ENCODE measurements at regions not wholly inside any gene's neighbourhood (a gene's known extent, or its start where the extent isn't known, plus 50 kb on each side); places are given as distances from the start of the nearest gene placed in this dataset.
"Not testable (repeated sequence)": the region's sequence is repeated elsewhere in the genome, so short reads cannot be mapped to it uniquely, and the experiment has no call there.

- ChIA-PET CTCF (no interaction called here), POLR2A (no interaction called here)
Observed at GRCh38 chr11:16554361-16554760, 184.1 kb upstream of the C11orf58 start.

DNA sequence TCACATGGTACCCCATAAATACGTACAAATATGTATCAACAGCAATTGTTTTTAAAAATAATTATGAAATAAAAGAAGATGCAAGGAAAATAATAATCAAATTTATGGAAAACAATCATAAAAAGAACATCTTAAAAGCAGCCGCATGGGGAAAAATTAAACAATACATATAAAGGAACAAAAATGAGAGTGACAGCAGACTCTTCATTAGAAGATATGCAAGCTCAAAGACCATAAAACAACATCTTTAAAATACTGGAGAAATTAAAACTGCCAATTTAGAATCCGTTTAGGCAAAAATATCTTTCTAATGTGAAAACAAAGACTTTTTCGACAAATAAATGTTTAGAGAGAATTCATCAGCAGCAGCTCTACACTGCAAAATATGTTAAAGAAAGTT is 190.6 kb upstream of the C11orf58 start:
- CTCF ChIA-PET, result no interaction called here
- POLR2A ChIA-PET, result no interaction called here

- POLR2A ChIA-PET, result no interaction called here
Observed at GRCh38 chr11:16543642-16544041, 187.3 kb upstream of the SOX6 start.

GRCh38 chr11:16542353-16542752 is 186.0 kb upstream of the SOX6 start:
- ChIA-PET POLR2A (no interaction called here), CTCF (no interaction called here)

More at GRCh38 chr11:16543642-16544041, 187.3 kb upstream of the SOX6 start:
- CTCF ChIA-PET, result no interaction called here

DNA sequence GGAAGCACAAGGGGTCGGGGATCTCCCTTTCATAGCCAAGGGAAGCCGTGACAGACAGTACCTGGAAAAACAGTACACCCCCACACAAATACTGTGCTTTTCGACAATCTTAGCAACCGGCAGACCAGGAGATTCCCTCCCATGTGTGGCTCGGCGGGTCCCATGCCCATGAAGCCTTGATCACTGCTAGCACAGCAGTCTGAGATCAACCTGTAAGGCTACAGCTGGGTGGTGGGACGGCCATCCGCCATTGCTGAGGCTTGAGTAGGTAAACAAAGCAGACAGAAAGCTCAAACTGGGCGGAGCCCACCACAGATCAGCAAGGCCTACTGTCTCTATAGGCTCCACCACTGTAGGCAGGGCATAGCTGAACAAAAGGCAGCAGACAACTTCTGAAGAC is 180.2 kb upstream of the SOX6 start:
- ChIA-PET CTCF (interaction anchor here (0.6 kb wide), 1 partner anchor 1145 kb away, joined by 4 read pairs; no protein-coding TSS in a partner anchor), POLR2A (no interaction called here)

- CTCF ChIA-PET, result no interaction called here
Observed at GRCh38 chr11:16528639-16529038, 172.3 kb upstream of the SOX6 start.

DNA sequence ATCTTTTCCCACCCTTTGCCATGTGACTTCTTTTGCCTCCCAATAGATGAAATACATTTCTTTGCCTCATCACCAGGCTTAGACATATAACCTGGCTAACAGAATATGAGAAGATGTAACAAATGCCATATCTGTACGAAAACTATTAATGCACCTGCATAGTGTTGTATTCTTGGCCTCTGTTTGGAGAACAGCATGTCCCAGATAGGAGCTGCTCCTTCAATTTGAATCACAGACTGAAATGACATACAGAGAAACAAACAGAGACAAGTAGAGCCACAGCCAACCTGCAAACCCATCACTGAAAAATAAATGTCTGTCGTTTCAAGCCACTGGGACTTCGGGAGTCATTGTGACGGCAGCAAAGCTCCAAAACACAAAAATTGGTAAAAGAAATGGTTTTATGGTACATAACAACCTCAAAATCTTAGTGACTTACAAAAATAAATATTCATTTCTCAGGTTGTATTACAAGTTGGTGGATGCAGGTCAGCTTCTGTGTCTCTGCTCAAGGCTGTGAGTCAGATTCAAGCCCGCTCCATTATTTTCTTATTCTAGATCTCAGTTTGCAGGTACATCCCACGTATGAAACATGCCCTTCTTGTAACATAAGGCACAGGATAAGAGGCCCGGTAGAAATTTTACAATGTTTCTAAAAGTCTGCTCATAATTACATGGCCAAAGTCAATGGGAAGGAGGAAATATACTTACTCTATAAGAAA is 171.3 kb upstream of the SOX6 start:
- ChIA-PET POLR2A (no interaction called here), CTCF (no interaction called here)

More at GRCh38 chr11:16528639-16529038, 172.3 kb upstream of the SOX6 start:
- POLR2A ChIA-PET, result no interaction called here

DNA sequence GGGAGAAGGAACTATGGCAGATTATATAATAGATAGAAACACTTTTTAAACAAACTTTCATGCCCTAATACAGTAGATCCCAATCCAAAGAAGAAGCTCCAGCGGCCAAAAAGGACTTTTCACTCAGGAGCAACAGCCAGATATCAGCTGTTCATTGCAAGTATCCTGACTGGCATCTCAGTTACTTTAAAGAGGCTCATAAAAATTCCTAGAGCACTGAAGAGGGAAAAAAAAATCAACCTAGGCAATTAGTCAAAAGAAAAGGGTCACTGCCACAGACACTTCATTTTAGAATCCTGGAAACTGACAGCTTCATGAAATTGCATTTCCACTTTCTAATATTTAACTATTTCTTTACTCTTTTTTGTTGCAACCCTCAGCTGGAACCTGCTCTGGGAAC is 170.6 kb upstream of the SOX6 start:
- POLR2A ChIA-PET, result no interaction called here
- CTCF ChIA-PET, result no interaction called here

- CTCF ChIA-PET, result not testable (repeated sequence)
Observed at GRCh38 chr11:16520713-16521112, 164.4 kb upstream of the SOX6 start.

GRCh38 chr11:16512899-16513241 is 156.5 kb upstream of the SOX6 start:
- ChIA-PET CTCF (no interaction called here), POLR2A (no interaction called here)

More at GRCh38 chr11:16520713-16521112, 164.4 kb upstream of the SOX6 start:
- POLR2A ChIA-PET, result not testable (repeated sequence)

GRCh38 chr11:16512198-16512898 is 156.0 kb upstream of the SOX6 start:
- POLR2A ChIA-PET, result no interaction called here

GRCh38 chr11:16511116-16512114 is 155.1 kb upstream of the SOX6 start:
- CTCF ChIA-PET, result no interaction called here
- POLR2A ChIA-PET, result no interaction called here

More at GRCh38 chr11:16512198-16512898, 156.0 kb upstream of the SOX6 start:
- CTCF ChIA-PET, result no interaction called here

- ChIA-PET POLR2A (no interaction called here), CTCF (no interaction called here)
Observed at GRCh38 chr11:16505481-16505880, 149.1 kb upstream of the SOX6 start.

DNA sequence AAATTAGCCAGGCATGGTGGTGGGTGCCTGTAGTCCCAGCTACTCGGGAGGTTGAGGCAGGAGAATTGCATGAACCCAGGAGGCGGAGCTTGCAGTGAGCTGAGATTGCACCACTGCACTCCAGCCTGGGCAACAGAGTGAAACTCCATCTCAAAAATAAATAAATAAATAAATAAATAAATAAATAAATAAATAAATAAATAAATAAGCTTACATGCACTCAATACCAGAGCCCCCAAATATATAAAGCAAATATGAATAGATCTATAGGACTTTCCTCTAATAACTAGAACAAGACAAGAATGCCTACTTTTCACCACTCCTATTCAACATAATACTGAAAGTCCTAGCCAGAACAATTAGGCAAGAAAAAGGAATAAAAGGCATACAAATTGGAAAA is 147.5 kb upstream of the SOX6 start:
- POLR2A ChIA-PET, CTCF ChIA-PET: not testable (repeated sequence)

DNA sequence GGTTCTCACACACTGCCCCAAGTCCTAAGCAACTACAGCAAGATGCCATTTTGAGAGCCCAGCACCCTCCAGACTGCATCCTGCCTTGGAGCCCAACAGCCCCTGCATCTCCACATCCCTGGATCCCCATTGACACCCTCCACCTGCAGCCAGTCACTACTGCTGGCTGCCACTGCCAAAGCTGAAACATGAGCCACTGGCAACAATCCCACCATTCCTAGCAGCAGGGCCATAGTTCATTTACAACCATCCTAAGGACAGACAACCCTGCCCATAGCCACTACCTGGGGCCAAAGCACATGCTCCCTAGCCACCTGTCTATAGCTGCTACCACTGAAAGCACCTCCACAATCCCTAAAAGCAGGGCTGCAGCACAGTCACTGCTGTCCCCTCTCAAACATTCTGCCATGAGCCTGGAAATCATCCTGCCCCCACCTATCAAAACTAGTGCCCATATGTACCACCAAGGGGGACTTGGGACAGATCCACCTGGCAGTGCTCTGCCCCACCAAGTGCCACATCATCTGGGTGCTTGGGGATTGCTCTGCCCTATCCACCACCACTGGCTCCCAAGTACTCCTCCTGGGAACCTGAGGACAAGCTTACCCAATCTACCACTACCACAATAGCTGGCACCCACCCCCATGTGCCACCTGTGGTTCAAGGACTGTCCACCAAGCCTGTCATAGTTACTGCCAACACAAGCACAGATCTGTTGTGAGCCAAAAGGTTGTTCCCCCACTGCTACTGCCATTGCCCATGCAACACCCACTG is 138.8 kb upstream of the SOX6 start:
- POLR2A ChIA-PET, result no interaction called here
- CTCF ChIA-PET, result no interaction called here

DNA sequence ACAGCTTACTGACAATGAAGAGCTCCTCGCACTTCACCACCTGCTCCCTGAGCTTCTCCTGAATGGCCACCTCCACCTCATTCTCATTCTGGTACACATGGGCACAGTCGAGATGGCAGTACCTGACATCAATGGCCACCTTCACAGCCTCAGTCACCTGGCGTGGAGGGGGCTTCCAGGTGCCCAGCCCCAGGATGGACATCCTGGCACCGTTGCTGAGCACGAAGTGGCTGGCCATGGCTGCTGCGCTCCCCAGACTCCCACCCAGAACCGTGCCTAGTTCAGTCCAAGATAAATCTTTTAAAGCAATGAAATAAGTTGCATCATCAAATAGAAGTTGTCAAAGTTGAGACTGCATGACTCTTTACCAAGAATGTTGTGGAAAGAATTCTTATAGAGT is 128.1 kb upstream of the SOX6 start:
- CTCF ChIA-PET, result no interaction called here
- POLR2A ChIA-PET, result no interaction called here

GRCh38 chr11:16474659-16475058 is 118.3 kb upstream of the SOX6 start:
- ChIA-PET CTCF (no interaction called here), POLR2A (no interaction called here)

GRCh38 chr11:16469968-16470367 is 113.6 kb upstream of the SOX6 start:
- CTCF ChIA-PET, result no interaction called here
- POLR2A ChIA-PET, result no interaction called here

GRCh38 chr11:16468735-16469453 is 112.5 kb upstream of the SOX6 start:
- POLR2A ChIA-PET, result no interaction called here
- CTCF ChIA-PET, result no interaction called here

Data from activated CD8-positive, alpha-beta memory T cell treated with anti-CD3 and anti-CD28 coated beads for 36 hours (primary cell).